GM21423 (cell line): ENCODE measurements at regions not wholly inside any gene's neighbourhood (a gene's known extent, or its start where the extent isn't known, plus 50 kb on each side); places are given as distances from the start of the nearest gene placed in this dataset.
"Not testable (repeated sequence)": the region's sequence is repeated elsewhere in the genome, so short reads cannot be mapped to it uniquely, and the experiment has no call there.

Experiments
- ATAC-seq: cut with Tn5 transposase; IDR thresholded peaks from one replicate; pipeline ENCODE4 v1.9.1; 2021; ENCODE audit warnings: mild to moderate bottlenecking, moderate library complexity; ENCODE audit not compliant: unreplicated experiment

DNA sequence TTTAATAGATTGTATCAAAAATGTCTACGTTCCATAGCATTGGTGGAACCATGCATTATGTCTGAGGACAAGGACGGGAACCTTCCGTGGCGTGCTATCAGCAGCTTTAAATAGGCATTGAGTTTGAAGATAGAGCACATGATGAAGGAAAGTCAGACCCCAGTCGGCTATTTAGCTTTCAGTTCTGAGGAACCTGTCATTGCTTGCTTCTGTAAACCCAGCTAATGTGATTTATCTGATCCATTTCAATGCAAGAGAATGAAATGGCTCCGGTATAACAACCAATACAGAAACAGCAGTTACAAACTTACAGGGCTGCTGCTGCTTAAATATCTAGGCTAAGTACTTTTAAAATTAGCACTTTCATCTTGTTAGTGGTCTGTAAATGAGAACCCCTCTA lies 503.3 kb downstream of the RNF144A start:
- ATAC-seq = no peak

DNA sequence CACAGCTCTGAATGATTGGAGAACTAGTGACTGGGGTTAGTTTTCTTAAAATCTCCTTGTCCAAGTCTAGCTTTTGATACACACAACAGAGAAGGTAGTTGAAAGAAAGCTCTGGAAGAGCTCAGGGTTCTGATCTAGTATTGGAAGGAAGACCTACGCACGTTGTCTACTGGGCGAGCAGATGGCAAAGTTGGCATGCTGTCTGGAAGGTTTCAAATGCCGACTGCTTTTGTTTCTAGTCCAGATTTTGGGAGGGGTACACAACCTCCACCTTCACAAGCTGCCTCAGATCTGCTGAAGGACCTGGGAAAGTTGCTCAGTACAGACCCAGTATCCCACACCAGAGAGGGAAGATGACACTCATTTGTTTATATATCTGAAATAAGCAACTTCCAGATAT lies 507.3 kb downstream of the RNF144A start:
- ATAC-seq = no peak

DNA sequence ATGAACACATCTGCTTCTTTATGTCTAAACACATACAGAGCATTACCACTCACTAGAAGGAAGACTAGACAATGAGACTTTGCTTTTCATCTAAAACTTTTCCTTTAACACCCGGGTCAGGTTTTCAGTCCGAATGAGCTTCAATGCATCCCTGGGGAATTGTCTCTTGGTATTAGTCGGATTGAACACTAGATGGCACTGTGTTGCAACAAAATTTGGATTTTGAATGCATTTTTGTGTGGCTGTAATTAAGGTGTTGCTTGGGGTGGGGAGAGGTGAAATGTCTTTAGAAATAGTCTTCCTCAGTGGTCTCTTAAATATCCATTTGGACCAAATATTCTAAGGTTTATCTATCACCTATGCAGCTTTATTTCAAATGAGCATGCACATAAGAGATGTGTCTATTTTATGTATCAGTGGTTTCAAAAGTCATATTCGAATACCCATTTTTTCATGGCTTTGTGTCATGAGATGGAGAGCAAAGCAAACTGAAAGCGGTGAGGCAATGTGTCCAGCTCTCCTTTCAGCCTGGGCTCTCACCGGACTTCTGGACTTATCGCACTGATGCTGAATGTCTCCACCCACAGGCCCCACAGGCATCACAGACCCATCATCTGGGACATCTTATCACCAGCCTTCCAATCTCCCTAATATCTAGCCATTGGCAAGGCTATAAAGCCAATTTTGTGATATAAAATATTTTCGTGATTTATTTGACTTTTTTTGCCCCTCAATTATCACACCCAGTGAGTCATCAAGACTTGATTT lies 510.3 kb downstream of the RNF144A start:
- ATAC-seq = no peak

DNA sequence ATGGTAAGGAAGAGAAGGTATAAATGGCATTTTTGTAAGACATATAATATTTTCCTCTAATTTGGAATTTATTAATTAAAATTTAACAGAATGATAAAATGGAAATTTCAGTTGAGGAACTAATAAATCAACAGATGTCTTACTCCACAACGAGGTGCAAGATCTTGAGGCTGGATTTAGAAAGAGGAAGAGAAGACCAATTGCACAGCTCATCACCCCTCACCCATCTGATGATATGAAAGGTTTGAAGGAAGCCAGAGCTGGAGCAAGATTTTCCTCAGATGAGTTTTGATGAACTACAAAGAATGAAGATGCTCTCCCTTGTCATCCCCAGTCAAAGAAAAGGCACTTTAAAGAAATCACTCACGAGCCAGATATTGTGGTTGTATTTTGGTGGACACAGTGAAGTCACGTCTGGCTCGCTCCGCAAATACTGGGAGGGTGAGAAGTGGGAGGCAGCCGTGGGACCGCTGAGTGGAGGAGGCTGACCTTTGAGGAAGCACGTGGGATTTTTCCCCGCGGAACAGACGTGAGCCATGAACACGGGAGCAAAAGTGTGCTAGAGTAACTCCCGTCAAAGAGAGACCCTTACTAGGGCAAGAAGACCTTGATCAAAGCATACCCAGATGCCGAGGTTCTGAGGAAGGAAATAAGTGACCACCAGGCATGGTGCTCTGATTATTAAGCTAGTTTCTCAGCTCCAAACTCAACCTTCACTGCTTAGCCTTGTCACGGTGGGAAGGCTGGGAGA lies 511.4 kb downstream of the RNF144A start:
- ATAC-seq = no peak

DNA sequence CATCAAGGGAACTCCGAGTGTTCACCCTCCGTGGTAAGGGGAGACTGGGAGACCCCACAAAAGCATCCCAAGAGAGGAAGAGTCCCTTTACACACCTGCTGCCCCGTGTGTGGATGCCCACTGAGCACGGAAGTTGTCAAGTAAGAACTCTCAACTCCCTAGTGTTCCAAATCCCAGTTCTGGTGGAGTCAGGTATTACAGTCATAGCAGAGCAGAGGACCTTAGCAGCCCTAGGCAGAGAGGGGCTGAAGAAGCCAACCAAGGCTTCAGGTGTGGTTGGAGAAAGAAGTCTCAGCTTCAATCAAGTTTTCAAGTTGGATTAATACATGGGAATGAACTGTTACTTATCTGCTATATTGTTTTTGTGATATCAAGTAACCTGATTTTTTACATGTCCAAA lies 512.5 kb downstream of the RNF144A start:
- no peak for ATAC-seq

DNA sequence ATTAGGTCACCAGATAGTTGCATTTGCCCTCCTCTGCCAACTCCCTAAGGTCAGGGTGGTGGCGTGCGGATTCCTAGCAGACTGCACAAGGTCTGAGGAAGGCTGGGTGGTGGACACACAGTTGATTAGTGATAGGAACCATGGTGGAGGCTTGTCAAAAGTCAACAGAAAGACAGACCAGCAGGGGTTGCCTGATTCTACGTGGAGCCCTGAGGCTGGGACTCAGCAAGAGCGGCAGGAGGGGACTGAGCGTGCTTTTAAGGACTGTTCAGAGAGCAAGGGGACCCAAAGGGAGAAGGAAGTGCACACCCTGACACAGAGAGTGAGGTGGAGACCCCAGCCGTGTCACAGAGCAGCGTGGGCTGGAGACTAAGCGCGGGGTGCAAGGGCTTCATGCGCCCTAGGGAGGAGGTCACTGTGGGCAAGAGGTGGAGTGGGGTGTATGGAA lies 513.2 kb downstream of the RNF144A start:
- no peak for ATAC-seq

DNA sequence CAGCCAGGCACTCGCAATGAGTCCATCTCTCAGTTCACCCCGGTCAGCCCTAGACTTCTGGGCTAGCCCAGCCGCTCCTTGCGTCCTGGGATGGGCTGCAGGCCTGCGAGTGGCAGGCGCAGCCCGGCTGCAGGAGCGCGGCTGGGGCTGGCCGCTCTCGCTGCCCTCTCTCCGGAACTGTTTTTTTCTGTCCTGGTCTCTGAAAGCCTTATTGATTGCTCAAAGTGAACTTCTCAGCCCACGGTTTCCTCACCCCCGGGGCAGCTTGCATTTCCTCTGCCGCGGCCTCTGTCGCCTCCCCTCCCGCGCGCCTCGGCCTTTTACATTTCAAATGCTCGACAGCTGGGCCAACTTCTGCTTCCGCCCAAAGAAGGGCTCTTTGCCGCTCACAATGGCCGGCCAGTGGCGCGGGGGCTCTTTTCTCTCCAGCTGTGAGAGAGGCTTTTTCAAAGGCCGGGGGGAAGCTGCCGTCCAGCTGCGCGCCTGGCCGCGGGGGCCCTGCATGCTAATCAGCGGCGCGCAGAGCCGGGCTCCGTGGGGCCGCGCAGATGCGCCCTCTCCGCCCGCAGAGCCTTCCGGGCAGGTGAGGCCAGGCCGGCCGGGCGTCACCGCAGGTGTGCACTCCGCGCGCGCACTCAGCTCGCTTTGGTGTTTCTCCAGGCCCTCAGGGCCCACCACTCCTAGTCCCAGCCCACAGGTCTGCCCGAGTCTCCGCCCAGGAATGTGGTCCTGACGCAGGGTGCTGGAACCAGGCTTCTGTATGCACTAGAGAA lies 513.8 kb downstream of the RNF144A start:
- peak; percentile 63 for ATAC-seq

DNA sequence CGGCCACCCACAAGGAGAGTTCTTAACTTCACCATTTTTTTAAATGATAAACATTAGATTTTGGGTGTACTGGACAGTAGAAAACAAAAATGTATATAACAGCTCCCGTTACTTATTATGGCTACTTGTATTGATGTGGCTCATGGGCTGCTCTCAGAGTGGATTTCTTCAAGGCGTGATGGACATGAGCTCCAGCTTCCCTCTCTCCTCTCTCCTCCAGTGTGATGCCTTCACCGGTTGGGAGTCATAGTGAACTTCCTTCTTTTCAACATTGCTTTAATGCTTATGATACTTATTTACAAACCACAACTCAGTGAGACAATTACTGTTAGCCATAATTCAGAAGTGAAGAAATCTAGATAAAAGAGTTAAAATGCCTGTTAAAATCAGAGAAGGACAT lies 515.2 kb downstream of the RNF144A start:
- no peak for ATAC-seq

DNA sequence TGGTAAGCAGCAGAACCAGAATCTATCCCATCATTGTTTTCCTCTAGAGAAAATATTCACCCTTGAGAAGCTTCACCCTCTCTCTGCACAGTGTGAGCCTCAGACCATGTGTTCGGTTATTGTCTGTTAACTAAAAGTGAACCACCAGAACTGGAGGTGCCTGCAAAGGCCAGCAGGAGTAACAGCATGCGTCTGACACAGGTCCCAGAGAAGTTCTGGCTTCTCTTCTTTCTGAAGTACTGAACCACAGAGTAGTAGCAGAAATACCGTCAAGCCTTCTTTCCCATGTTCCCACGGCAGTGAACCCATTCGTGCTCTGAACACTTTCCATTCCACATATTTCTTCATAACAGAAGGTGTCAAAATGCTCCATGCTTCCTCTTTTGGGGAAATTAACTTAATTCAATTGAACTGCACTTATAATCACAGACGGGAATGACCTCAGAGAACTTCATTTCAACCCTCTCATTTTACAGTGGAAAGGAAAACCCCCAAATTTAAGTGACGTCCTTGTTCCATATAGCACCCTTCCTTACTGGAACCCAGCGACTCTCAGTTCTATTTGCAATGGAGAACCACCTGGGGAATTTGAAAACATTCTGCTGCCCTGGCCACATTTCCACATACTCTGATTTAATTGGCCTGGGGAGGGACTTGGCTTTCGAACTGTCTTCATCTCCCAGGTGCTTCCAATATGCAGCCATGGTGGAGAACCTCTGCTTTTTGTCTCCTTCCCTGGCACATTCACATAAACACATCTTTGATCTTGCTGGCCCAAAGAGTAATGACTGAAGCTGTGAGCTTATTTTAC lies 519.1 kb downstream of the RNF144A start:
- no peak for ATAC-seq

DNA sequence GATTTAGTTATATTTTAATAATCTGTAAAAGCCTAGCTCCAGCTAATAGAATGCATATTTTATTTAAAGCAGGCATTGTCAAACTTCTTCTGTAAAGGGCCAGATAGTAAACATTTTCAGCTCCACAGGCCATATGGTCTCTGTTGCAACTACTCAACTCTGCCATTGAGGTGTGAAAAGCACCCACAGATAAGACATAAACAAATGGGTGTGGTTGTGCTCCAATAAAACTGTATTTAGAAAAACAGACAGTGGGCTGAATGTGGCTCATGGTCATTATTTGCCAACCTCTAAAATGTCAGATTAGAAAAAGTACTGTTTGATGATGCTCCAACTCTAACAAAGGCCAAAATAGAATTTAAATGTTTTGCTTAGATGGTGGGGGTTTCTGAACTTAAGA lies 519.9 kb downstream of the RNF144A start:
- no peak for ATAC-seq

DNA sequence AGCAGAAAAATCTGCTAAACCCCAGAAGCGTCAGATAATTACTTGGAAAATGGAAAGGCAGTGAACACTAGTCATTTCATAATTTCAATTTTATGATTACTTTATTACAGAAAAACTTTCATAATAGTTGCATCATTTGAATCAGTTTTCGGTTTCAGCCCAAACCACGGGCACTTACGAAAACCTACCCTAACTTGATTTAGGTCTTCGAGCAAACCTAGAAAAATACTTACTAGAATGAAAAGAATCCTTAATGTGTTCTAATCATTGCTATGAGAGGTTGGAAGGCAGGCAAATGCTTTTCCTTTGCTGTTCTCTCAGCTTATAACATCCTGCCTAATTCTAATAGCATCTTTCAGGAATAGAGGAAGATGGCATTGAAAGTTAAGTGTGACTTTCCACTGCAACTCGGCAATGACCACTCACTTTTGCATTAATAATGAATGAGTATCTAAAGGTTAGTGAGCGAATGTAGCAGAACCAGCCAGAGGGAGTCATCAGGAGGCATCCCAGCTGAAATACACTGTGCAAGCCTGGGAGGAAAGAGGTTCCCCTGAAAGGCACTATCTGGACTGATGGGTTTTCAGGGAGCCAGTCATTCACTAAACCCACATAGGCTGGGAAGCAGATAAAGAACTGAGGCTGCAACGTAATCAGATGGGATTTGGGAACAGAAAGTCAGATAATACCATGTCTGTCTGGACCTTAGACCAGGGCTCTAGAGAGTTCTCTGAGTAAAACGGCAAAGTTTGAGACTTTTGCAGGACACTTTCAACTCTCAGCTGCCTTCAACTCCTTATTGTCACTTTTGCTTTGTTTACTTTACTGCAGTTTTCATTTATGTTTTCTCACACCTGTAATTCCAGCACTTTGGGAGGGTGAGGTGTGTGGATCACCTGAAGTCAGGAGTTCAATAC lies 520.8 kb downstream of the RNF144A start:
- ATAC-seq = no peak

DNA sequence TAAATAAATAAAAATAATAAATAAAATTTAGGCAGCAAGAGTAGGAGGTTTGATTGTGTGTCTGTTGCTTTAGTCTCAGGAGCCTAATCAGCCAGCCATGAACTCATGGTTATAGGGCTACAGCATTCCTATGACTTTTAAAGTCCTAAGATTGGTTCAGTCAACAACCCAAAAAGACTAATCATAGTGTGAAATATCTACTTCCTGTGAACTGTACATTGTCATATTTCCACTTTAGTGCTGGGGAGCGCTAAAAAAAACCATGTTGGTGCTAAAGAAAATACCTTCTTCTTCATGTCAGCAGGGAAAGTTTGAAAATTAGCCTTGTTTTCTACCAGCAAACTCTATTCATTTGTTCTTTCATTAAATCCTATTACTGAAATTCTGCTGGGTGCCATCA lies 521.6 kb downstream of the RNF144A start:
- ATAC-seq = no peak

DNA sequence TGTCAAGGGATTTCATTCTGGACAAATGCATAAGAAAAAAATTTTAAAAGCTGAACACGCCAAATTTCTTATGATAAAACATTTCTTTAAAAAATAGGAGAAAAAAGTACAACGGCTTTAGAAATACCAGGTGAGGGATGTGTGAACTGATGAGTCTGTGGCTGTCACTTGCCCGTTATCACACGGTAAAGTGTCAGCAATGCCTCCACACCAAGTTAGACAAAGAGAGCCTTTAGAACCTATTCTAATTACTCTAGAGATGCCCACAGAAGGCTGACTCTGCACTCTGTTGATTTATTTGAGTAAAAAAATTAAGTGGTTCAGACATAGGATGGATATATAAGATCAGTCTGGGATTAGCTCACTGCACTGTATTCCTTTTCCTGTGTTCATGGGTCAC lies 523.8 kb downstream of the RNF144A start:
- ATAC-seq = no peak

DNA sequence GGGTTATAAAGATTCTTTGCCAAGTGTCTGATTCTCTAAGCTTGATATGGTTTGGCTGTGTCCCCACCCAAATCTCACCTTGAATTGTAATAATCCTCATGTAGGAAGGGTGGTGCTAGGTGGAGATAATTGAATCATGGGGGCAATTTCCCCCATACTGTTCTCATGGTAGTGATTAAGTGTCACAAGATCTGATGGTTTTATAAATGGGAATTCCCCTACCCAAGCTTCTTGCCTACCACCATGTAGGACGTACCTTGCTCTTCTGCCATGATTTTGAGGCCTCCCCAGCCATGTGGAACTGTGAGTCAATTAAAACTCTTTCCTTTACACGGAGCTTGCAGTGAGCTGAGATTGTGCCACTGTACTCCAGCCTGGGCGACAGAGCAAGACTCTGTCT lies 524.6 kb downstream of the RNF144A start:
- ATAC-seq = not testable (repeated sequence)

DNA sequence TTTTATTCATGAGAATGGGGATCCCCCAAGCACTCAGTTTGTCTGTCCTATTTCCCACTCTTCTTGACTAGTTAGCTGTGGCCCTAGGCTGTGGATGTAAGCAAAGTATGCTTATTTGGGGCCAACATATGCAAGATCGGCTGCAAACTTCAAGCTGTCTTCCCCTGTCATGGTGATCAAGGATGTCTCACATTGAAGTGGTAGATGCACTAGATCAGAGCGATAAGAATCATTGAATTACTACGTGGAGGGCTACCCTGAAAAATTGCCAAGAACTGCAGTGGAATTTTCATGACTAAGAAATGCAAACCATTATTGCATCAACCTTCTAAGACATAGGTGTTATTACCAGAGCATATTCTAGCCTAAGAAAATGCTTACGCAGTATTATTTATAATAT lies 527.4 kb downstream of the RNF144A start:
- no peak for ATAC-seq

DNA sequence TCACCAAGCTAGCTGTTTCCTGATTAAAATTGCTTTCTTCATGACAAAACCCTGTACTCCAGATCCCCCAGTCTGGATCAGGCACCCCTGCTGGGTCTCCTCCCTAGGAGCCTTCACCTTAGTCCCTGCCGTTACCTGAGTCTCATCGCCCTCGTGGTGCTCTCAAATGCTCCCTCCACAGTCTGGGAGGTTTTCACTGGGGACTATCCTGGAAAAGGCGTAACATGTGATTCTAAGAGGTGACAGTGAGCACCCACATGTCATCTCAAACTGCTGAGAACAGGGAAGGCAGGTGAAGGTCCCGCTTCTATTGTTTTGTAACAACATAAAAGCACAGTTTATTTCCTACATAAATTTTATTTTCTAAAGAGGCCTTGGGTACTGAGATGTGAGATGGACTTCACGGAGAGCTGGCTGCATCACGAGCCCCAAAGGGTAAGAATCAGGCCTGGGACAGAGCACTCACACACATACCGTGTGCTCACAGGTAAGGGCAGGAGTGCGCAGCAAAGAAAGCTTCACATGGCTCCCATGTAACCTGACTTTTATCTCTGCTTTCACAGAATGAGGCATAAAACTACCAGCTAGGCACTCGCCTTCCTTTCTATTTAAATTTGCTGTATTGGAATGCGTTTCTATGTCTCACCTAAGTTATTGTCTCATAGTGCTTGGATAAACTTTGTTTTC lies 531.5 kb downstream of the RNF144A start:
- no peak for ATAC-seq

DNA sequence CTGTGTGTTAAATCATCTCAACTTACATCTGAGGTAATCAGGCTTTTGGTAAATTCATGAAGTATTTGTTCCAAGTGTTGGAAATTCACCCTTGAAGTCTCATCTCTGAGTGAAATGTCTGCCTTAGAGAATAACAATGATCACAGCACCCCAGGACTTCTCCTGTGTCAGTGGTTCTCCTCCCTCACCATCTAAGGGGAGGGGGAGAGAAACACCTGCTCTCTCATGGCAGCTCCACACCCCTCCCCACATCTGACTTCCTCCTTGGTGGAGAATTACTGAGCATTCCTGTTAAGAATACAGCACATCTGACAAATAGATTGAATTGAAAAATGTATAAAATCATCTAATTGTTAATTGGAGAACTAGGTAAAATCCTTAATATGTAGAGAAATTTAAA lies 532.1 kb downstream of the RNF144A start:
- ATAC-seq = no peak

DNA sequence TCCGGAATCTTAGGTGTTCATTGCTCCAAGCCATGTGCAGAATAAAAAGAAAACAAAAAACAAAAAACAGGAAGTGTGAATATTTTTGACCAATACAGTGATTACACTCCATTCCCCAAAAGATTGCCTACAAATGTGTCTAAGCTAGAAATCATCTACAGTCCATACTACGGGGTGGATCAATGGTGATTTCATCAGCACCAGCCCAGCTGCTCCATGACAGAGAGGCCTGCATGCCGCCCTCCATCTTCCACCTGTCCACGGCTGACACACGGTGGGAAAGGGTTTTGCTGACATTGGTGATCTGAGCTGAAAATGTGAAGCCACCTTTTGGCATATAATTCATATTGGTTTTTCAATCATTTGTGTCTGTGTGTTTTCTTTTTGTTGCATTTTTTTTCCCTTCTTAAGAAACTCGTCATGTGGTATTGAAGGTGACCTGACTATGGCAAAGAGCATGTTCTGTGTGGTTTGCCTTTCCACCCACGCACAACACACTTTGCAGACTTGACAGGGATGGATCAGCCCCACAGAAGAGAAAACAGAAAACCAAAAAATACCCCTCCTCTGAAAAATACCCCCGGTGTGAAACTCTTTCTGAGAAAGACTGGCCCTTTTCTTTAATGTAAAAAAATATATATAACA lies 533.1 kb downstream of the RNF144A start:
- ATAC-seq = no peak

DNA sequence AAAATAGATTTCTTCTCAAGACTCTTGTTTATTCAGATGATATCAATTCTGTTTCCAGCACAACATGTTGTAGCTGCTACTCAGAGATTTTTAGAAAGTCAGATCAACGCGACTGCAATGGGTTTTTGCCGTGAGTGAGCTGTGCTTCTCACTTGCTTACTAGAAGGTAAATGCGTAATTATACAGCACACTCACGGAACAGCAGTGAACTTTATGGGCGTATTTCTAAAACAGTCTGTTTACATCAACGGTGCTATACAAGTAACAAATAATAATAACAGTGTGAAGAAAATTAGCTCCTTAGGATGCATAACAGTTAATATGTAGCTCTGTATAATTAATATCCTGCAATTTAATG lies 533.6 kb downstream of the RNF144A start:
- no peak for ATAC-seq
